Common myeloid progenitor, CD34-positive (primary cell): ENCODE measurements at regions not wholly inside any gene's neighbourhood (a gene's known extent, or its start where the extent isn't known, plus 50 kb on each side); places are given as distances from the start of the nearest gene placed in this dataset.

Experiments
- CTCF ChIA-PET: fragments of 350-600 bp; sonication (Branson Sonifier 250); formaldehyde crosslinking; loops from one replicate; lab custom pipeline; 2021; ENCODE audit warnings: antibody characterized with exemption; lab: Charles Lee
- POLR2A ChIA-PET: fragments of 350-600 bp; sonication (Branson Sonifier 250); formaldehyde crosslinking; loops from one replicate; lab custom pipeline; 2021; ENCODE audit warnings: antibody characterized with exemption; lab: Charles Lee
- DNase-seq, 3 donors: peaks; one replicate each; pipeline versions ENCODE4 v3.0.0 to v3.0.0-alpha.2; 2013
- H3K27ac ChIP-seq, 2 experiments: 1 replicate in 1 of 2; 2 replicates in 1 of 2; pipeline ENCODE4 v1.7.0; 2013; ENCODE audit warnings: inconsistent platforms in 2 of 2, low read length in 2 of 2, mild to moderate bottlenecking in 2 of 2, low read depth in 1 of 2, moderate library complexity in 1 of 2; ENCODE audit not compliant: severe bottlenecking in 2 of 2, insufficient read depth in 1 of 2, poor library complexity in 1 of 2
- H3K27me3 ChIP-seq, 5 experiments: replicated peaks in 2 of 5; 1 replicate in 3 of 5; 2 replicates in 2 of 5; pipeline versions ENCODE4 v1.6.1 to v1.7.0; 2013; ENCODE audit warnings: low read length in 4 of 5, mild to moderate bottlenecking in 2 of 5, moderate library complexity in 2 of 5, inconsistent platforms in 1 of 5; ENCODE audit not compliant: insufficient read depth in 5 of 5, control insufficient read depth in 4 of 5
- H3K36me3 ChIP-seq, 4 experiments: 1 replicate in 2 of 4; 2 replicates in 2 of 4; pipeline versions ENCODE4 v1.6.1 to v1.7.0; 2013; ENCODE audit warnings: low read length in 3 of 4, control low read depth in 1 of 4, mild to moderate bottlenecking in 1 of 4; ENCODE audit not compliant: control insufficient read depth in 4 of 4, insufficient read depth in 4 of 4
- H3K4me1 ChIP-seq, 4 experiments: 1 replicate in 3 of 4; 2 replicates in 1 of 4; pipeline versions ENCODE4 v1.6.1 to v1.7.1; 2013; ENCODE audit warnings: low read length in 3 of 4, mild to moderate bottlenecking in 3 of 4, control low read depth in 1 of 4, inconsistent platforms in 1 of 4, moderate library complexity in 1 of 4; ENCODE audit not compliant: control insufficient read depth in 4 of 4, insufficient read depth in 4 of 4; ENCODE audit errors: control extremely low read depth in 1 of 4
- H3K4me3 ChIP-seq, 7 experiments: 1 replicate in 4 of 7; 2 replicates in 3 of 7; pipeline versions ENCODE4 v1.5.1 to v1.7.0; 2013; ENCODE audit warnings: mild to moderate bottlenecking in 7 of 7, low read length in 6 of 7, moderate library complexity in 6 of 7, inconsistent platforms in 2 of 7, low read depth in 2 of 7, control low read depth in 1 of 7; ENCODE audit not compliant: insufficient read depth in 4 of 7, control insufficient read depth in 1 of 7; ENCODE audit errors: extremely low read depth in 1 of 7
- H3K9me3 ChIP-seq, 5 experiments: 1 replicate in 4 of 5; 2 replicates in 1 of 5; pipeline versions ENCODE4 v1.6.1 to v1.7.1; 2013; ENCODE audit warnings: low read length in 4 of 5, mild to moderate bottlenecking in 2 of 5, inconsistent platforms in 1 of 5, low read depth in 1 of 5, moderate library complexity in 1 of 5; ENCODE audit not compliant: control insufficient read depth in 4 of 5, insufficient read depth in 2 of 5; ENCODE audit errors: control extremely low read depth in 1 of 5
- WGBS: methylation state at CpG from one replicate; pipeline ENCODE4 v1.1.5; 2013; ENCODE audit not compliant: insufficient coverage; 5-methylcytosine and 5-hydroxymethylcytosine counted together

GRCh38 chr16:62978451-62978850 is 942.2 kb upstream of the CDH8 start:
- H3K4me1 ChIP-seq: no peaks in the 10 kb centered on the region
- no peaks in the 10 kb centered on the region for H3K9me3 ChIP-seq
- no peaks in the 10 kb centered on the region for H3K36me3 ChIP-seq
- CTCF ChIA-PET: no interaction called here
- no peak for DNase-seq
- no peak overlapping the region for H3K4me3 ChIP-seq
- no peaks in the 10 kb centered on the region for H3K27me3 ChIP-seq
- H3K27ac ChIP-seq: no peak overlapping the region
- POLR2A ChIA-PET: no interaction called here

- no peaks in the 10 kb centered on the region for H3K27me3 ChIP-seq
- DNase-seq: no peak
- no peaks in the 10 kb centered on the region for H3K4me1 ChIP-seq
- H3K9me3 ChIP-seq: no peaks in the 10 kb centered on the region
- POLR2A ChIA-PET: no interaction called here
- H3K36me3 ChIP-seq: no peaks in the 10 kb centered on the region
- no peak overlapping the region for H3K4me3 ChIP-seq
- no peak overlapping the region for H3K27ac ChIP-seq
- 90% methylated on average over 1 of the region's 1 CpG for WGBS
- CTCF ChIA-PET: no interaction called here
Observed at GRCh38 chr16:62977876-62978275, 941.6 kb upstream of the CDH8 start.

- WGBS: 100% methylated on average over 1 of the region's 1 CpG
- ChIA-PET POLR2A (no interaction called here), CTCF (no interaction called here)
- no peaks in the 10 kb centered on the region for H3K27me3 ChIP-seq
- no peak for DNase-seq
- no peak overlapping the region for H3K27ac ChIP-seq
- no peak overlapping the region for H3K4me3 ChIP-seq
- no peaks in the 10 kb centered on the region for H3K4me1 ChIP-seq
- no peaks in the 10 kb centered on the region for H3K36me3 ChIP-seq
- no peaks in the 10 kb centered on the region for H3K9me3 ChIP-seq
Observed at GRCh38 chr16:62974424-62974823, 938.2 kb upstream of the CDH8 start.

GRCh38 chr16:62970851-62971250 is 934.6 kb upstream of the CDH8 start:
- Histone ChIP-seq H3K4me1 (no peaks in the 10 kb centered on the region), H3K9me3 (no peaks in the 10 kb centered on the region), H3K27ac (no peak overlapping the region), H3K4me3 (no peak overlapping the region), H3K27me3 (no peaks in the 10 kb centered on the region), H3K36me3 (no peaks in the 10 kb centered on the region)
- CTCF ChIA-PET: no interaction called here
- POLR2A ChIA-PET: no interaction called here
- no peak for DNase-seq

GRCh38 chr16:62969711-62970318 is 933.6 kb upstream of the CDH8 start:
- Histone ChIP-seq H3K27ac (no peak overlapping the region), H3K9me3 (no peaks in the 10 kb centered on the region), H3K36me3 (no peaks in the 10 kb centered on the region), H3K27me3 (no peaks in the 10 kb centered on the region), H3K4me3 (no peak overlapping the region), H3K4me1 (no peaks in the 10 kb centered on the region)
- DNase-seq: no peak
- ChIA-PET CTCF (no interaction called here), POLR2A (no interaction called here)

- Histone ChIP-seq H3K4me1 (no peaks in the 10 kb centered on the region), H3K27me3 (no peaks in the 10 kb centered on the region), H3K9me3 (no peaks in the 10 kb centered on the region), H3K27ac (no peak overlapping the region), H3K36me3 (no peaks in the 10 kb centered on the region), H3K4me3 (no peak overlapping the region)
- WGBS: 100% methylated on average over 1 of the region's 2 CpGs
- DNase-seq: no peak
- CTCF ChIA-PET: interaction anchor here (1.0 kb wide), 1 partner anchor 9 kb away, joined by 3 read pairs; no protein-coding TSS in a partner anchor
- POLR2A ChIA-PET: no interaction called here
Observed at GRCh38 chr16:62967611-62968010, 931.4 kb upstream of the CDH8 start.

- 94% methylated on average over 3 of the region's 3 CpGs for WGBS
- H3K27ac ChIP-seq: no peak overlapping the region
- H3K4me1 ChIP-seq: no peaks in the 10 kb centered on the region
- no peaks in the 10 kb centered on the region for H3K27me3 ChIP-seq
- no peaks in the 10 kb centered on the region for H3K36me3 ChIP-seq
- H3K9me3 ChIP-seq: no peaks in the 10 kb centered on the region
- ChIA-PET POLR2A (no interaction called here), CTCF (interaction anchor here (1.0 kb wide), 1 partner anchor 10 kb away, joined by 3 read pairs; no protein-coding TSS in a partner anchor)
- H3K4me3 ChIP-seq: no peak overlapping the region
- no peak for DNase-seq
Observed at GRCh38 chr16:62967163-62967562, 930.9 kb upstream of the CDH8 start.
